OCI-LY3 (cell line): ENCODE measurements at regions not wholly inside any gene's neighbourhood (a gene's known extent, or its start where the extent isn't known, plus 50 kb on each side); places are given as distances from the start of the nearest gene placed in this dataset.

Experiments used
- H2AFZ ChIP-seq: fragments of 200-600, 300-600 bp; shearing (Covaris generic); 2 replicates; pipeline ENCODE4 v1.6.0; 2014; ENCODE audit warnings: antibody characterized with exemption, low read depth, low read length
- H3K27ac ChIP-seq: fragments of 200-600, 300-600 bp; sonication (generic); 2 replicates; pipeline ENCODE4 v1.5.1; 2014; ENCODE audit warnings: mild to moderate bottlenecking, low read length, moderate library complexity, mixed read lengths
- H3K27me3 ChIP-seq: fragments of 200-600, 300-600 bp; sonication (generic); 2 replicates; pipeline ENCODE4 v1.6.1; 2014; ENCODE audit warnings: low read depth, low read length, mixed read lengths
- H3K36me3 ChIP-seq: fragments of 200-600, 300-600 bp; sonication (generic); replicated peaks from 2 replicates; pipeline ENCODE3; 2014; ENCODE audit warnings: low read depth, low read length, mixed read lengths
- H3K4me1 ChIP-seq: fragments of 300-600, 200-600 bp; sonication (generic); 2 replicates; pipeline ENCODE4 v1.6.1; 2014; ENCODE audit warnings: low read length, mixed read lengths
- H3K4me2 ChIP-seq: fragments of 200-600, 300-600 bp; sonication (generic); 2 replicates; pipeline ENCODE4 v1.6.1; 2014; ENCODE audit warnings: low read length, mixed read lengths
- H3K4me3 ChIP-seq: fragments of 300-600, 200-600 bp; sonication (generic); 2 replicates; pipeline ENCODE4 v1.5.1; 2014; ENCODE audit warnings: antibody characterized with exemption, mild to moderate bottlenecking, low read length, moderate library complexity
- H3K79me2 ChIP-seq: fragments of 300-600, 200-600 bp; shearing (Covaris generic); 2 replicates; pipeline ENCODE4 v1.6.1; 2014; ENCODE audit warnings: mild to moderate bottlenecking, low read length, mixed read lengths
- H3K9ac ChIP-seq: fragments of 300-600, 200-600 bp; shearing (Covaris generic); 2 replicates; pipeline ENCODE4 v1.6.0; 2014; ENCODE audit warnings: mild to moderate bottlenecking, low read length, moderate library complexity
- H3K9me3 ChIP-seq: fragments of 200-600, 300-600 bp; shearing (Covaris generic); 2 replicates; pipeline ENCODE4 v1.6.1; 2014; ENCODE audit warnings: low read length, mixed read lengths; ENCODE audit not compliant: insufficient read depth
- H4K20me1 ChIP-seq: fragments of 200-600, 300-600 bp; sonication (generic); 2 replicates; pipeline ENCODE4 v1.6.1; 2016; ENCODE audit warnings: low read length, mixed read lengths; ENCODE audit not compliant: insufficient read depth
- CTCF ChIP-seq: fragments of 200-600, 300-600 bp; sonication (generic); IDR thresholded peaks from 2 replicates; pipeline ENCODE4 v1.5.1; 2014; ENCODE audit warnings: antibody characterized with exemption, low read length, low read depth
- EZH2phosphoT487 ChIP-seq: fragments of 200-600 bp; shearing (Covaris generic); IDR thresholded peaks from 2 replicates; pipeline ENCODE4 v1.6.1; 2018; ENCODE audit warnings: antibody characterized with exemption, mixed run types, low read depth

GRCh38 chr13:54492995-54493394 lies 1464.4 kb downstream of the OLFM4 start:
- Histone ChIP-seq H3K27ac (no peak overlapping the region), H3K36me3 (no peaks in the 10 kb centered on the region), H3K79me2 (no peaks in the 10 kb centered on the region), H3K9me3 (no peaks in the 10 kb centered on the region), H3K4me1 (no peaks in the 10 kb centered on the region), H2AFZ (no peak overlapping the region), H3K4me3 (no peak overlapping the region), H3K27me3 (no peaks in the 10 kb centered on the region), H3K4me2 (no peak overlapping the region), H3K9ac (no peak overlapping the region), H4K20me1 (no peaks in the 10 kb centered on the region)
- TF ChIP-seq EZH2phosphoT487, result no peak
- TF ChIP-seq CTCF, result no peak

- no peak overlapping the region for H3K4me2 ChIP-seq
- H3K27ac ChIP-seq, result no peak overlapping the region
- H3K36me3 ChIP-seq, result no peaks in the 10 kb centered on the region
These were observed 1482.8 kb downstream of the OLFM4 start for GRCh38 chr13:54511366-54511765.

GRCh38 chr13:54513254-54513653 lies 1484.6 kb downstream of the OLFM4 start:
- H3K36me3 ChIP-seq, result no peaks in the 10 kb centered on the region
- no peak overlapping the region for H3K27ac ChIP-seq
- H3K9me3 ChIP-seq, result no peaks in the 10 kb centered on the region
- H3K4me3 ChIP-seq, result no peak overlapping the region
- TF ChIP-seq CTCF (no peak), EZH2phosphoT487 (no peak)
- H3K9ac ChIP-seq, result no peak overlapping the region
- H2AFZ ChIP-seq, result no peak overlapping the region
- H3K4me2 ChIP-seq, result no peak overlapping the region
- H3K4me1 ChIP-seq, result no peaks in the 10 kb centered on the region
- no peaks in the 10 kb centered on the region for H3K27me3 ChIP-seq
- no peaks in the 10 kb centered on the region for H4K20me1 ChIP-seq
- H3K79me2 ChIP-seq, result no peaks in the 10 kb centered on the region

More at GRCh38 chr13:54511366-54511765, 1482.8 kb downstream of the OLFM4 start:
- Histone ChIP-seq H3K79me2 (no peaks in the 10 kb centered on the region), H3K27me3 (no peaks in the 10 kb centered on the region), H2AFZ (no peak overlapping the region), H3K9ac (no peak overlapping the region), H3K4me1 (no peaks in the 10 kb centered on the region), H3K4me3 (no peak overlapping the region), H4K20me1 (no peaks in the 10 kb centered on the region), H3K9me3 (no peaks in the 10 kb centered on the region)
- TF ChIP-seq EZH2phosphoT487 (no peak), CTCF (no peak)

GRCh38 chr13:54536112-54536511 lies 1507.5 kb downstream of the OLFM4 start:
- Histone ChIP-seq H3K79me2 (no peaks in the 10 kb centered on the region), H2AFZ (no peak overlapping the region), H3K27ac (no peak overlapping the region), H3K4me2 (no peak overlapping the region), H3K36me3 (no peaks in the 10 kb centered on the region), H3K9me3 (no peaks in the 10 kb centered on the region), H4K20me1 (no peaks in the 10 kb centered on the region), H3K9ac (no peak overlapping the region), H3K4me3 (no peak overlapping the region), H3K4me1 (no peaks in the 10 kb centered on the region), H3K27me3 (no peaks in the 10 kb centered on the region)
- TF ChIP-seq EZH2phosphoT487 (no peak), CTCF (no peak)
